SU-DHL-6 (cell line): ENCODE measurements at regions not wholly inside any gene's neighbourhood (a gene's known extent, or its start where the extent isn't known, plus 50 kb on each side); places are given as distances from the start of the nearest gene placed in this dataset.

ENCODE experiments used
- H2AFZ ChIP-seq: fragments of 200-600 bp; sonication (generic); 2 replicates; pipeline ENCODE4 v1.6.1; 2014; ENCODE audit warnings: low read depth, mild to moderate bottlenecking, moderate library complexity, mixed read lengths, antibody characterized with exemption, low read length; ENCODE audit not compliant: severe bottlenecking
- H3F3A ChIP-seq: fragments of 200-600 bp; shearing (Covaris generic); 2 replicates; pipeline ENCODE4 v1.6.0; 2016; ENCODE audit warnings: antibody characterized with exemption, mild to moderate bottlenecking; ENCODE audit not compliant: insufficient read depth
- H3K27ac ChIP-seq: fragments of 200-600 bp; sonication (generic); 2 replicates; pipeline ENCODE4 v1.5.1; 2016; ENCODE audit warnings: low read depth, mild to moderate bottlenecking, low read length, moderate library complexity, mixed read lengths
- H3K27me3 ChIP-seq: fragments of 200-600 bp; sonication (generic), shearing (Covaris generic); 2 replicates; pipeline ENCODE4 v1.6.0; 2014; ENCODE audit warnings: mild to moderate bottlenecking, low read length
- H3K36me3 ChIP-seq: fragments of 200-600 bp; sonication (generic); 2 replicates; pipeline ENCODE4 v1.6.1; 2014; ENCODE audit warnings: mild to moderate bottlenecking, low read length, mixed read lengths
- H3K4me2 ChIP-seq: fragments of 300-600, 200-600 bp; shearing (Covaris generic), sonication (generic); 2 replicates; pipeline ENCODE4 v1.6.0; 2014; ENCODE audit warnings: low read length, low read depth, mild to moderate bottlenecking; ENCODE audit not compliant: poor library complexity, severe bottlenecking
- H3K4me3 ChIP-seq: fragments of 200-600 bp; sonication (generic); 2 replicates; pipeline ENCODE4 v1.5.1; 2014; ENCODE audit warnings: antibody characterized with exemption, low read length, mild to moderate bottlenecking, mixed read lengths; ENCODE audit not compliant: insufficient read depth, poor library complexity, severe bottlenecking
- H3K79me2 ChIP-seq: fragments of 200-600 bp; sonication (generic); 2 replicates; pipeline ENCODE4 v1.6.1; 2014; ENCODE audit warnings: mild to moderate bottlenecking, low read length, moderate library complexity; ENCODE audit not compliant: insufficient read depth
- H3K9ac ChIP-seq: fragments of 200-600 bp; sonication (generic); 2 replicates; pipeline ENCODE4 v1.7.0; 2014; ENCODE audit warnings: mild to moderate bottlenecking, low read length
- H3K9me2 ChIP-seq: fragments of 200-600 bp; sonication (generic); replicated peaks from 2 replicates; pipeline ENCODE4 v1.6.1; 2014; ENCODE audit warnings: low read length; ENCODE audit not compliant: insufficient read depth
- H3K9me3 ChIP-seq: fragments of 200-600 bp; sonication (generic); 2 replicates; pipeline ENCODE4 v1.6.1; 2014; ENCODE audit warnings: low read length, mixed read lengths; ENCODE audit not compliant: insufficient read depth
- H4K20me1 ChIP-seq: fragments of 200-600 bp; sonication (generic); 2 replicates; pipeline ENCODE4 v1.6.1; 2014; ENCODE audit warnings: low read depth, mild to moderate bottlenecking, antibody characterized with exemption, low read length, moderate library complexity, mixed read lengths
- CTCF ChIP-seq: fragments of 200-600 bp; sonication (generic); IDR thresholded peaks from one replicate; pipeline ENCODE4 v1.5.1; 2017; ENCODE audit warnings: antibody characterized with exemption, mild to moderate bottlenecking, low read length, moderate library complexity; ENCODE audit not compliant: insufficient read depth, poor library complexity, severe bottlenecking
- EZH2phosphoT487 ChIP-seq: fragments of 200-600 bp; sonication (generic), shearing (Covaris generic); conservative IDR thresholded peaks from 2 replicates; pipeline ENCODE4 v1.6.1; 2018; ENCODE audit warnings: mild to moderate bottlenecking, antibody characterized with exemption, low read length, moderate library complexity, mixed read lengths

GRCh38 chr10:44307691-44308090 is 77.2 kb downstream of the CXCL12 start:
- H3K9ac ChIP-seq, result no peak overlapping the region
- no peak overlapping the region for H3K27ac ChIP-seq
- H2AFZ ChIP-seq, result no peak overlapping the region
- H3K9me3 ChIP-seq, result no peaks in the 10 kb centered on the region
- no peak overlapping the region for H3K4me3 ChIP-seq
- TF ChIP-seq CTCF, result no peak
- no peak for TF ChIP-seq EZH2phosphoT487
- no peaks in the 10 kb centered on the region for H3K9me2 ChIP-seq
- no peaks in the 10 kb centered on the region for H3K79me2 ChIP-seq
- no peaks in the 10 kb centered on the region for H3F3A ChIP-seq
- no peaks in the 10 kb centered on the region for H3K36me3 ChIP-seq
- H3K4me2 ChIP-seq, result no peak overlapping the region
- no peaks in the 10 kb centered on the region for H4K20me1 ChIP-seq
- H3K27me3 ChIP-seq, result no peaks in the 10 kb centered on the region

DNA sequence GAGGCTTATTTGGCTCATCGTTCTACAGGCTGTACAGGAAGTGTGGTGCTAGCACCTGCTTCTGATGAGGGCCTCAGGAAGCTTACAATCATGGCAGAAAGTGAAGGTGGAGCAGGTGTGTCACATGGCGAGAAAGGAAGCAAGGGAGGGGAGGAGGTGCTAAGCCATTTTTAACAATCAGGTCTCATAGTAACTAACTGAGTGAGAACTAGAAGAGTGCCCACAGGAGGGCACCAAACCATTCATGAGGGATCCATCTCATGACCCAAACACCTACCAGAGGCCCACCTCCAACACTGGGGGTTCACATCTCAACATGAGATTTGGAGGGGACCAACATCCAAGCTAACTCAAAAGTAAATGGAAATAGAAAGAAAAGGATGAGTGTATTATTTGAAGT is 78.1 kb downstream of the CXCL12 start:
- Histone ChIP-seq H3K4me3 (no peak overlapping the region), H3K9me3 (no peaks in the 10 kb centered on the region), H3K9ac (no peak overlapping the region), H3F3A (no peaks in the 10 kb centered on the region), H3K79me2 (no peaks in the 10 kb centered on the region), H3K9me2 (no peaks in the 10 kb centered on the region), H3K27me3 (no peaks in the 10 kb centered on the region), H4K20me1 (no peaks in the 10 kb centered on the region), H3K27ac (no peak overlapping the region), H3K36me3 (no peaks in the 10 kb centered on the region), H3K4me2 (no peak overlapping the region), H2AFZ (no peak overlapping the region)
- TF ChIP-seq CTCF (no peak), EZH2phosphoT487 (no peak)

GRCh38 chr10:44306147-44306710 is 78.7 kb downstream of the CXCL12 start:
- no peak overlapping the region for H3K27ac ChIP-seq

More at GRCh38 chr10:44306147-44306710, 78.7 kb downstream of the CXCL12 start:
- no peak overlapping the region for H3K4me3 ChIP-seq
- no peak overlapping the region for H3K9ac ChIP-seq
- H3F3A ChIP-seq, result no peaks in the 10 kb centered on the region
- TF ChIP-seq EZH2phosphoT487 (no peak), CTCF (no peak)
- no peaks in the 10 kb centered on the region for H3K9me3 ChIP-seq
- no peaks in the 10 kb centered on the region for H3K27me3 ChIP-seq
- no peak overlapping the region for H3K4me2 ChIP-seq
- H4K20me1 ChIP-seq, result no peaks in the 10 kb centered on the region
- H3K36me3 ChIP-seq, result no peaks in the 10 kb centered on the region
- no peaks in the 10 kb centered on the region for H3K79me2 ChIP-seq
- H2AFZ ChIP-seq, result no peak overlapping the region
- H3K9me2 ChIP-seq, result no peaks in the 10 kb centered on the region
